Endothelial cell of umbilical vein (primary cell): ENCODE measurements at regions not wholly inside any gene's neighbourhood (a gene's known extent, or its start where the extent isn't known, plus 50 kb on each side); places are given as distances from the start of the nearest gene placed in this dataset.

Experiments used
- BruUV-seq: library from RNA; stranded (reverse); fragments of 400-500 nt; replicated peaks from 2 replicates; lab custom pipeline; 2021; lab: Mats Ljungman, UMichigan
- CTCF ChIA-PET: fragments of 300-600, 350-600 bp; sonication (Branson Sonifier 250); formaldehyde crosslinking; loops from one replicate; lab custom pipeline; 2021; ENCODE audit warnings: antibody characterized with exemption, inconsistent platforms; lab: Charles Lee
- POLR2A ChIA-PET: fragments of 300-600, 350-600 bp; sonication (Branson Sonifier 250); formaldehyde crosslinking; loops from one replicate; lab custom pipeline; 2021; ENCODE audit warnings: antibody characterized with exemption, inconsistent platforms; lab: Charles Lee
- DNase-seq: peaks from one replicate; pipeline ENCODE4 v3.0.0-alpha.2; 2011; ENCODE audit warnings: low read depth, low spot score
- FAIRE-seq: peaks from 2 replicates; lab custom pipeline; 2011; peaks lifted over from hg19 to GRCh38; lab: Jason Lieb, UNC
- H2AFZ ChIP-seq: 2 replicates; pipeline ENCODE4 v1.6.0; 2012; ENCODE audit warnings: low read depth, low read length, control low read depth, inconsistent platforms
- H3K27ac ChIP-seq: 2 replicates; pipeline ENCODE4 v1.5.1; 2011; ENCODE audit warnings: low read depth, mild to moderate bottlenecking, control low read depth, low read length, moderate library complexity; ENCODE audit not compliant: insufficient read depth
- H3K27me3 ChIP-seq, 2 experiments: 2 replicates each; pipeline versions ENCODE4 v1.6.0 to v1.6.1; 2011; ENCODE audit warnings: low read length in 2 of 2, mixed read lengths in 1 of 2; ENCODE audit not compliant: control insufficient read depth in 2 of 2, insufficient read depth in 2 of 2
- H3K36me3 ChIP-seq, 2 experiments: 2 replicates in 1 of 2; 3 replicates in 1 of 2; pipeline ENCODE4 v1.5.1; 2011; ENCODE audit warnings: low read length in 2 of 2, mild to moderate bottlenecking in 1 of 2, moderate library complexity in 1 of 2; ENCODE audit not compliant: control insufficient read depth in 2 of 2, insufficient read depth in 2 of 2; ENCODE audit errors: extremely low read depth in 1 of 2
- H3K4me1 ChIP-seq: 3 replicates; pipeline ENCODE4 v1.5.1; 2011; ENCODE audit warnings: mild to moderate bottlenecking, low read length; ENCODE audit not compliant: control insufficient read depth, insufficient read depth; ENCODE audit errors: extremely low read depth
- H3K4me2 ChIP-seq: 2 replicates; pipeline ENCODE4 v1.6.1; 2011; ENCODE audit warnings: low read length, control low read depth, mixed read lengths; ENCODE audit not compliant: insufficient read depth
- H3K4me3 ChIP-seq, 3 experiments: fragments of 200-600 bp in 1 of 3; sonication (generic), shearing (Covaris generic) in 1 of 3; replicated peaks in 1 of 3; 2 replicates each; pipeline ENCODE4 v1.5.1; 2011 to 2016; ENCODE audit warnings: control low read depth in 3 of 3, low read length in 3 of 3, mild to moderate bottlenecking in 2 of 3, inconsistent platforms in 1 of 3, low read depth in 1 of 3, moderate library complexity in 1 of 3; ENCODE audit not compliant: insufficient read depth in 1 of 3
- H3K79me2 ChIP-seq: 2 replicates; pipeline ENCODE4 v1.6.0; 2012; ENCODE audit warnings: low read length, inconsistent platforms; ENCODE audit not compliant: control insufficient read depth, insufficient read depth
- H3K9ac ChIP-seq: replicated peaks from 2 replicates; pipeline ENCODE3; 2011; ENCODE audit warnings: low read length, control low read depth; ENCODE audit not compliant: insufficient read depth; ENCODE audit errors: extremely low read depth
- H3K9me1 ChIP-seq: replicated peaks from 3 replicates; pipeline ENCODE4 v1.6.0; 2011; ENCODE audit warnings: mild to moderate bottlenecking, low read length; ENCODE audit not compliant: control insufficient read depth, insufficient read depth; ENCODE audit errors: extremely low read depth
- H3K9me3 ChIP-seq: replicated peaks from 2 replicates; pipeline ENCODE4 v1.5.1; 2012; ENCODE audit warnings: low read length, inconsistent platforms; ENCODE audit not compliant: control insufficient read depth, insufficient read depth
- H4K20me1 ChIP-seq: replicated peaks from 2 replicates; pipeline ENCODE3; 2011; ENCODE audit warnings: mild to moderate bottlenecking, low read length; ENCODE audit not compliant: control insufficient read depth, insufficient read depth; ENCODE audit errors: extremely low read depth
- EZH2 ChIP-seq: IDR thresholded peaks from 2 replicates; pipeline ENCODE4 v1.6.1; 2012; ENCODE audit warnings: borderline replicate concordance, low read depth, mild to moderate bottlenecking, moderate library complexity, low read length, inconsistent platforms; ENCODE audit not compliant: severe bottlenecking
- FOS ChIP-seq: IDR thresholded peaks from 2 replicates; pipeline ENCODE4 v1.6.1; 2011; ENCODE audit warnings: mild to moderate bottlenecking, low read length, moderate library complexity, borderline replicate concordance; ENCODE audit not compliant: insufficient read depth
- GATA2 ChIP-seq: IDR thresholded peaks from 2 replicates; pipeline ENCODE4 v1.7.0; 2011; ENCODE audit warnings: low read depth, mild to moderate bottlenecking, moderate library complexity, mixed read lengths, low read length; ENCODE audit not compliant: insufficient read length, insufficient read depth
- JUN ChIP-seq: IDR thresholded peaks from 2 replicates; pipeline ENCODE4 v1.6.1; 2011; ENCODE audit warnings: borderline replicate concordance, low read depth; ENCODE audit not compliant: insufficient read length, insufficient read depth
- MYC ChIP-seq: IDR thresholded peaks from one replicate; pipeline ENCODE4 v1.6.1; 2011; ENCODE audit warnings: mild to moderate bottlenecking, low read depth, low read length
- POLR2A ChIP-seq: IDR thresholded peaks from 2 replicates; pipeline ENCODE4 v1.6.1; 2012; ENCODE audit warnings: low read depth, mild to moderate bottlenecking, control low read depth, low read length
- POLR2AphosphoS5 ChIP-seq: IDR thresholded peaks from 2 replicates; pipeline ENCODE4 v1.6.1; 2012; ENCODE audit warnings: low read depth, mild to moderate bottlenecking, control low read depth, low read length, moderate library complexity; ENCODE audit not compliant: insufficient read depth
- dilution Hi-C: fragments of 300-500 bp; cut with MboI; formaldehyde crosslinking; loops from one replicate; pipeline ENCODE4 v1.15.0; 2019; ENCODE audit warnings: low sequenced_read_pairs; ENCODE audit not compliant: extremely low pct_ligation_motif_present
- intact Hi-C: fragments of 100-400 bp; cut with micrococcal nuclease; formaldehyde crosslinking; loops from one replicate; pipeline ENCODE4 v1.10.0; 2022
- TF ChIP-seq, protein P1 (sequence below), 2 donors: IDR thresholded peaks; 1 replicate in 1 of 2; 2 replicates in 1 of 2; pipeline ENCODE4 v1.5.1; 2011; ENCODE audit warnings: low read length in 2 of 2, mild to moderate bottlenecking in 2 of 2, moderate library complexity in 2 of 2, control low read depth in 1 of 2, inconsistent platforms in 1 of 2, low read depth in 1 of 2; ENCODE audit not compliant: insufficient read depth in 1 of 2; ENCODE audit errors: extremely low read depth in 1 of 2
- TF ChIP-seq, protein P2 (sequence below): IDR thresholded peaks from 2 replicates; pipeline ENCODE4 v1.6.1; 2011; ENCODE audit not compliant: insufficient read depth, insufficient read length

- H2AFZ ChIP-seq = no peak overlapping the region
- FAIRE-seq = no peak
- CTCF ChIA-PET = interaction anchor here (0.9 to 1.1 kb wide), 2 partner anchors 12 to 58 kb away, joined by 3 read pairs; no protein-coding TSS in a partner anchor
Observed at GRCh38 chr4:31125061-31125460, 404.9 kb downstream of the PCDH7 start.

More at GRCh38 chr4:31125061-31125460, 404.9 kb downstream of the PCDH7 start:
- POLR2A ChIA-PET = no interaction called here
- no peaks in the 10 kb centered on the region for H4K20me1 ChIP-seq
- no peaks in the 10 kb centered on the region for H3K4me1 ChIP-seq
- dilution Hi-C loops (no loop called here), intact Hi-C loops (no loop called here)
- no peaks in the 10 kb centered on the region for H3K9me1 ChIP-seq
- BruUV-seq = no TSS peak
- H3K4me2 ChIP-seq = no peak overlapping the region
- no peak for DNase-seq
- TF ChIP-seq POLR2A (no peak), FOS (no peak), POLR2AphosphoS5 (no peak), EZH2 (no peak), GATA2 (no peak), MYC (no peak), JUN (no peak)
- TF ChIP-seq, protein P1, sequence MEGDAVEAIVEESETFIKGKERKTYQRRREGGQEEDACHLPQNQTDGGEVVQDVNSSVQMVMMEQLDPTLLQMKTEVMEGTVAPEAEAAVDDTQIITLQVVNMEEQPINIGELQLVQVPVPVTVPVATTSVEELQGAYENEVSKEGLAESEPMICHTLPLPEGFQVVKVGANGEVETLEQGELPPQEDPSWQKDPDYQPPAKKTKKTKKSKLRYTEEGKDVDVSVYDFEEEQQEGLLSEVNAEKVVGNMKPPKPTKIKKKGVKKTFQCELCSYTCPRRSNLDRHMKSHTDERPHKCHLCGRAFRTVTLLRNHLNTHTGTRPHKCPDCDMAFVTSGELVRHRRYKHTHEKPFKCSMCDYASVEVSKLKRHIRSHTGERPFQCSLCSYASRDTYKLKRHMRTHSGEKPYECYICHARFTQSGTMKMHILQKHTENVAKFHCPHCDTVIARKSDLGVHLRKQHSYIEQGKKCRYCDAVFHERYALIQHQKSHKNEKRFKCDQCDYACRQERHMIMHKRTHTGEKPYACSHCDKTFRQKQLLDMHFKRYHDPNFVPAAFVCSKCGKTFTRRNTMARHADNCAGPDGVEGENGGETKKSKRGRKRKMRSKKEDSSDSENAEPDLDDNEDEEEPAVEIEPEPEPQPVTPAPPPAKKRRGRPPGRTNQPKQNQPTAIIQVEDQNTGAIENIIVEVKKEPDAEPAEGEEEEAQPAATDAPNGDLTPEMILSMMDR (IDR thresholded peaks at IDR 0.05; ENCODE audit: extremely low read depth in 1 of 2, insufficient read depth in 1 of 2, low read depth in 1 of 2, low read length in 2 of 2) = no peak
- TF ChIP-seq, protein P2, sequence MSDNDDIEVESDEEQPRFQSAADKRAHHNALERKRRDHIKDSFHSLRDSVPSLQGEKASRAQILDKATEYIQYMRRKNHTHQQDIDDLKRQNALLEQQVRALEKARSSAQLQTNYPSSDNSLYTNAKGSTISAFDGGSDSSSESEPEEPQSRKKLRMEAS = no peak
- H3K9me3 ChIP-seq = no peaks in the 10 kb centered on the region
- no peak overlapping the region for H3K9ac ChIP-seq
- H3K27ac ChIP-seq = no peak overlapping the region
- H3K27me3 ChIP-seq = no peaks in the 10 kb centered on the region
- H3K4me3 ChIP-seq = no peak overlapping the region
- no peaks in the 10 kb centered on the region for H3K79me2 ChIP-seq
- H3K36me3 ChIP-seq = no peaks in the 10 kb centered on the region
